ENCODE measurements at regions not wholly inside any gene's neighbourhood (a gene's known extent, or its start where the extent isn't known, plus 50 kb on each side); places are given as distances from the start of the nearest gene placed in this dataset.

GRCh38 chr14:22381408-22381760 lies 207.6 kb downstream of the DAD1 start:
- TF ChIP-seq GATA2 (IDR thresholded peaks at IDR 0.05; ENCODE audit: low read depth, low read length) = no peak
- no peak for TF ChIP-seq GATA3 (IDR thresholded peaks at IDR 0.05; ENCODE audit: low read depth, low read length)
